H1 (cell line): ENCODE measurements at regions not wholly inside any gene's neighbourhood (a gene's known extent, or its start where the extent isn't known, plus 50 kb on each side); places are given as distances from the start of the nearest gene placed in this dataset.

Experiments
- CTCF ChIA-PET: fragments of 300-600 bp; sonication (Branson Sonifier 250); formaldehyde crosslinking; loops from one replicate; lab custom pipeline; 2021; ENCODE audit not compliant: partially characterized antibody; lab: Charles Lee
- POLR2A ChIA-PET: fragments of 300-600 bp; sonication (Branson Sonifier 250); formaldehyde crosslinking; loops from one replicate; lab custom pipeline; 2021; ENCODE audit warnings: inconsistent platforms; ENCODE audit not compliant: partially characterized antibody; lab: Charles Lee
- DNase-seq, 2 experiments: peaks; one replicate each; pipeline versions ENCODE4 v3.0.0 to v3.0.0-alpha.2; 2010 to 2022; ENCODE audit warnings: low spot score in 2 of 2, low read depth in 1 of 2, mixed read lengths in 1 of 2
- FAIRE-seq: peaks from 2 replicates; lab custom pipeline; 2011; peaks lifted over from hg19 to GRCh38; lab: Jason Lieb, UNC
- H2AFZ ChIP-seq: 2 replicates; pipeline ENCODE4 v1.8.1; 2012; ENCODE audit warnings: low read length, inconsistent platforms
- H2AK5ac ChIP-seq: 2 replicates; pipeline ENCODE4 v1.6.1; 2013; ENCODE audit warnings: low read depth, low read length
- H2BK120ac ChIP-seq: replicated peaks from 2 replicates; pipeline ENCODE3; 2013; ENCODE audit warnings: low read depth, low read length, inconsistent platforms
- H2BK12ac ChIP-seq: 2 replicates; pipeline ENCODE4 v1.6.1; 2013; ENCODE audit warnings: low read depth, low read length
- H2BK15ac ChIP-seq: 2 replicates; pipeline ENCODE4 v1.6.1; 2013; ENCODE audit warnings: low read length
- H2BK20ac ChIP-seq: 2 replicates; pipeline ENCODE4 v1.6.1; 2013; ENCODE audit warnings: low read length
- H2BK5ac ChIP-seq: 2 replicates; pipeline ENCODE4 v1.6.1; 2013; ENCODE audit warnings: low read depth, low read length
- H3K14ac ChIP-seq: 2 replicates; pipeline ENCODE4 v1.6.1; 2013; ENCODE audit warnings: inconsistent platforms; ENCODE audit not compliant: insufficient read length
- H3K18ac ChIP-seq: 2 replicates; pipeline ENCODE4 v1.6.1; 2013; ENCODE audit warnings: low read length; ENCODE audit errors: extremely low read depth
- H3K23ac ChIP-seq: 2 replicates; pipeline ENCODE4 v1.6.1; 2013; ENCODE audit warnings: inconsistent platforms; ENCODE audit not compliant: insufficient read length
- H3K23me2 ChIP-seq: 2 replicates; pipeline ENCODE4 v1.6.1; 2013; ENCODE audit warnings: low read depth, low read length
- H3K27ac ChIP-seq: 2 replicates; pipeline ENCODE4 v1.6.1; 2011; ENCODE audit warnings: low read depth, low read length, inconsistent platforms
- H3K27me3 ChIP-seq, 4 experiments: replicated peaks in 1 of 4; 1 replicate in 1 of 4; 2 replicates in 3 of 4; pipeline versions ENCODE4 v1.6.1 to v1.8.1; 2011 to 2013; ENCODE audit warnings: low read length in 3 of 4, mild to moderate bottlenecking in 3 of 4, inconsistent platforms in 2 of 4, mixed read lengths in 2 of 4, moderate library complexity in 1 of 4; ENCODE audit not compliant: control insufficient read depth in 3 of 4, insufficient read depth in 3 of 4; ENCODE audit errors: extremely low read depth in 1 of 4
- H3K36me3 ChIP-seq, 4 experiments: 2 replicates each; pipeline versions ENCODE4 v1.6.1 to v1.8.1; 2011 to 2013; ENCODE audit warnings: mild to moderate bottlenecking in 4 of 4, low read length in 3 of 4, moderate library complexity in 2 of 4, control low read depth in 1 of 4, inconsistent platforms in 1 of 4; ENCODE audit not compliant: insufficient read depth in 4 of 4, control insufficient read depth in 2 of 4
- H3K4ac ChIP-seq: replicated peaks from 2 replicates; pipeline ENCODE3; 2013; ENCODE audit warnings: low read length, low read depth, mixed read lengths, inconsistent platforms; ENCODE audit not compliant: insufficient read length
- H3K4me1 ChIP-seq, 4 experiments: replicated peaks in 1 of 4; 1 replicate in 1 of 4; 2 replicates in 3 of 4; pipeline versions ENCODE4 v1.6.1 to v1.8.1; 2011 to 2013; ENCODE audit warnings: low read length in 3 of 4, inconsistent platforms in 2 of 4, mixed read lengths in 1 of 4; ENCODE audit not compliant: insufficient read depth in 4 of 4, control insufficient read depth in 3 of 4
- H3K4me2 ChIP-seq, 2 experiments: 2 replicates each; pipeline versions ENCODE4 v1.6.1 to v1.8.1; 2011 to 2013; ENCODE audit warnings: low read depth in 2 of 2, low read length in 2 of 2, control low read depth in 1 of 2, inconsistent platforms in 1 of 2, mild to moderate bottlenecking in 1 of 2; ENCODE audit not compliant: insufficient read depth in 1 of 2
- H3K4me3 ChIP-seq, 4 experiments: fragments of 200-600, 300-600 bp in 1 of 4; sonication (generic), shearing (Covaris generic), sonication (Bioruptor Twin) in 1 of 4; 2 replicates each; pipeline versions ENCODE4 v1.5.1 to v1.8.1; 2011 to 2016; ENCODE audit warnings: low read length in 4 of 4, low read depth in 3 of 4, control low read depth in 2 of 4, inconsistent platforms in 2 of 4, mild to moderate bottlenecking in 2 of 4, mixed read lengths in 1 of 4, moderate library complexity in 1 of 4; ENCODE audit not compliant: insufficient read depth in 2 of 4; ENCODE audit errors: extremely low read depth in 1 of 4
- H3K56ac ChIP-seq: replicated peaks from 2 replicates; pipeline ENCODE3; 2013; ENCODE audit warnings: low read depth, mild to moderate bottlenecking, mixed read lengths, low read length, inconsistent platforms; ENCODE audit not compliant: insufficient read length
- H3K79me1 ChIP-seq: 2 replicates; pipeline ENCODE4 v1.6.1; 2013; ENCODE audit warnings: low read depth, low read length, control low read depth
- H3K79me2 ChIP-seq, 2 experiments: 2 replicates each; pipeline versions ENCODE4 v1.6.1 to v1.8.1; 2012 to 2013; ENCODE audit warnings: low read length in 2 of 2, mild to moderate bottlenecking in 2 of 2, inconsistent platforms in 1 of 2; ENCODE audit not compliant: insufficient read depth in 2 of 2, control insufficient read depth in 1 of 2
- H3K9ac ChIP-seq, 4 experiments: replicated peaks in 1 of 4; 1 replicate in 1 of 4; 2 replicates in 3 of 4; pipeline versions ENCODE4 v1.6.1 to v1.8.1; 2011 to 2013; ENCODE audit warnings: low read depth in 3 of 4, low read length in 3 of 4, control low read depth in 2 of 4, mild to moderate bottlenecking in 2 of 4, moderate library complexity in 2 of 4, inconsistent platforms in 1 of 4; ENCODE audit errors: extremely low read depth in 1 of 4
- H3K9me3 ChIP-seq, 2 experiments: 2 replicates each; pipeline versions ENCODE4 v1.6.1 to v1.8.1; 2012 to 2013; ENCODE audit warnings: mild to moderate bottlenecking in 2 of 2, moderate library complexity in 2 of 2, control low read depth in 1 of 2, inconsistent platforms in 1 of 2, low read depth in 1 of 2, low read length in 1 of 2, mixed read lengths in 1 of 2; ENCODE audit not compliant: insufficient read depth in 2 of 2
- H4K20me1 ChIP-seq, 2 experiments: replicated peaks in 1 of 2; 2 replicates each; pipeline versions ENCODE3 to v1.8.1; 2011 to 2013; ENCODE audit warnings: inconsistent platforms in 2 of 2, low read length in 2 of 2, mild to moderate bottlenecking in 1 of 2; ENCODE audit not compliant: insufficient read depth in 2 of 2, control insufficient read depth in 1 of 2
- H4K5ac ChIP-seq: 2 replicates; pipeline ENCODE4 v1.6.1; 2013; ENCODE audit warnings: low read length, low read depth, mixed read lengths, inconsistent platforms; ENCODE audit not compliant: insufficient read length
- H4K8ac ChIP-seq: 2 replicates; pipeline ENCODE4 v1.8.0; 2013; ENCODE audit warnings: mild to moderate bottlenecking, moderate library complexity, low read length, inconsistent platforms; ENCODE audit not compliant: insufficient read depth; ENCODE audit errors: extremely low read depth
- H4K91ac ChIP-seq: replicated peaks from 2 replicates; pipeline ENCODE3; 2013; ENCODE audit warnings: low read length, mixed read lengths, inconsistent platforms; ENCODE audit not compliant: insufficient read length
- BCL11A ChIP-seq, 2 experiments: IDR thresholded peaks; one replicate each; pipeline ENCODE4 v1.6.1; 2011; ENCODE audit warnings: low read depth in 2 of 2, low read length in 2 of 2, mild to moderate bottlenecking in 2 of 2
- BRCA1 ChIP-seq: IDR thresholded peaks from 2 replicates; pipeline ENCODE4 v1.6.1; 2012; ENCODE audit warnings: low read depth, low read length, improper control_type of control experiment
- EP300 ChIP-seq, 2 experiments: IDR thresholded peaks; 1 replicate in 1 of 2; 2 replicates in 1 of 2; pipeline ENCODE4 v1.6.1; 2011 to 2012; ENCODE audit warnings: low read depth in 2 of 2, low read length in 2 of 2, mild to moderate bottlenecking in 2 of 2, borderline replicate concordance in 1 of 2, inconsistent platforms in 1 of 2, moderate library complexity in 1 of 2
- GTF2F1 ChIP-seq: IDR thresholded peaks from 2 replicates; pipeline ENCODE4 v1.6.1; 2012; ENCODE audit warnings: low read depth, low read length, improper control_type of control experiment, borderline replicate concordance
- SIX5 ChIP-seq: IDR thresholded peaks from 2 replicates; pipeline ENCODE4 v1.6.1; 2011; ENCODE audit warnings: mild to moderate bottlenecking, low read depth, low read length
- SUZ12 ChIP-seq: fragments of 200-600 bp; sonication (generic); IDR thresholded peaks from 2 replicates; pipeline ENCODE4 v1.6.1; 2012; ENCODE audit warnings: mild to moderate bottlenecking, inconsistent platforms, low read length, moderate library complexity, mixed read lengths
- WGBS, 2 experiments: shearing (Covaris generic) in 1 of 2; methylation state at CpG; one replicate each; pipeline versions ENCODE4 v1.1.6 to v1.1.7; 2013 to 2015; ENCODE audit warnings: low lambda C conversion rate in 2 of 2, mixed read lengths in 2 of 2, inconsistent platforms in 1 of 2, low coverage in 1 of 2, missing lambda C conversion rate in 1 of 2; ENCODE audit not compliant: insufficient replicate concordance in 2 of 2, insufficient coverage in 1 of 2, insufficient read length in 1 of 2; ENCODE audit errors: extremely low coverage in 1 of 2, missing lambda C conversion rate in 1 of 2; 5-methylcytosine and 5-hydroxymethylcytosine counted together

GRCh38 chr17:33976831-33977230 is 278.3 kb upstream of the CCL2 start:
- no peak overlapping the region for H3K14ac ChIP-seq
- H2BK15ac ChIP-seq: no peak overlapping the region
- FAIRE-seq (no peak), DNase-seq (peak in 1 of 2 experiments; percentile 17)
- 86% methylated on average over 8 of the region's 8 CpGs; no CpG with 5 or more reads in 1 of the 2 experiments for whole genome bisulfite sequencing, 2 experiments
- no peak overlapping the region for H3K4me3 ChIP-seq
- no peak overlapping the region for H2BK120ac ChIP-seq
- H2BK12ac ChIP-seq: no peak overlapping the region
- no peak overlapping the region for H3K18ac ChIP-seq
- no peak overlapping the region for H2AK5ac ChIP-seq
- H3K9ac ChIP-seq: no peak overlapping the region
- no peak overlapping the region for H4K91ac ChIP-seq
- no peak overlapping the region for H3K4ac ChIP-seq
- no peak overlapping the region for H2AFZ ChIP-seq
- ChIA-PET POLR2A (no interaction called here), CTCF (no interaction called here)
- no peaks in the 10 kb centered on the region for H3K9me3 ChIP-seq
- H3K36me3 ChIP-seq: no peaks in the 10 kb centered on the region
- no peak overlapping the region for H2BK5ac ChIP-seq
- H3K56ac ChIP-seq: no peak overlapping the region
- H3K27me3 ChIP-seq: no peaks in the 10 kb centered on the region
- H3K23ac ChIP-seq: no peak overlapping the region
- H3K4me1 ChIP-seq: peaks cover 0 to 6% (median 0%) of the 10 kb centered on the region in 4 experiments; a peak in 2 of 7 replicates
- H2BK20ac ChIP-seq: no peak overlapping the region
- no peak overlapping the region for H3K27ac ChIP-seq
- no peak overlapping the region for H3K4me2 ChIP-seq
- H3K79me2 ChIP-seq: no peaks in the 10 kb centered on the region
- no peaks in the 10 kb centered on the region for H4K20me1 ChIP-seq
- no peak overlapping the region for H4K8ac ChIP-seq
- TF ChIP-seq BCL11A (IDR thresholded peaks at IDR 0.05; ENCODE audit: low read depth in 2 of 2, low read length in 2 of 2): no peak
- TF ChIP-seq GTF2F1: no peak
- no peak for TF ChIP-seq SIX5
- no peak for TF ChIP-seq BRCA1
- no peak for TF ChIP-seq EP300 (IDR thresholded peaks at IDR 0.05; ENCODE audit: borderline replicate concordance in 1 of 2, low read depth in 2 of 2, low read length in 2 of 2)
- no peak for TF ChIP-seq SUZ12
- no peaks in the 10 kb centered on the region; the same call in 1 of the 2 replicates for H3K23me2 ChIP-seq
- no peaks in the 10 kb centered on the region for H3K79me1 ChIP-seq
- H4K5ac ChIP-seq: no peak overlapping the region
